OCI-LY7 (cell line): ENCODE measurements at regions not wholly inside any gene's neighbourhood (a gene's known extent, or its start where the extent isn't known, plus 50 kb on each side); places are given as distances from the start of the nearest gene placed in this dataset.

Source experiments
- CTCF ChIP-seq: fragments of 200-600 bp; sonication (generic); conservative IDR thresholded peaks from 2 replicates; pipeline ENCODE4 v1.5.1; 2014; ENCODE audit warnings: mild to moderate bottlenecking, antibody characterized with exemption, low read length, moderate library complexity, mixed read lengths
- EZH2phosphoT487 ChIP-seq: fragments of 200-600 bp; sonication (generic); IDR thresholded peaks from 2 replicates; pipeline ENCODE4 v1.6.1; 2018; ENCODE audit warnings: low read depth, borderline replicate concordance, mild to moderate bottlenecking, mixed run types, antibody characterized with exemption, low read length, moderate library complexity, mixed read lengths

GRCh38 chr13:112218416-112218815 lies 151.5 kb downstream of the SOX1 start:
- TF ChIP-seq CTCF (no peak), EZH2phosphoT487 (no peak)
